ENCODE measurements at regions not wholly inside any gene's neighbourhood (a gene's known extent, or its start where the extent isn't known, plus 50 kb on each side); places are given as distances from the start of the nearest gene placed in this dataset.
"Not testable (repeated sequence)": the region's sequence is repeated elsewhere in the genome, so short reads cannot be mapped to it uniquely, and the experiment has no call there.

GRCh38 chr15:99784800-99785199 lies 51.6 kb upstream of the LYSMD4 start:
- TF ChIP-seq POLR2A (IDR thresholded peaks at IDR 0.05): not testable (repeated sequence)
- TF ChIP-seq, protein P1, sequence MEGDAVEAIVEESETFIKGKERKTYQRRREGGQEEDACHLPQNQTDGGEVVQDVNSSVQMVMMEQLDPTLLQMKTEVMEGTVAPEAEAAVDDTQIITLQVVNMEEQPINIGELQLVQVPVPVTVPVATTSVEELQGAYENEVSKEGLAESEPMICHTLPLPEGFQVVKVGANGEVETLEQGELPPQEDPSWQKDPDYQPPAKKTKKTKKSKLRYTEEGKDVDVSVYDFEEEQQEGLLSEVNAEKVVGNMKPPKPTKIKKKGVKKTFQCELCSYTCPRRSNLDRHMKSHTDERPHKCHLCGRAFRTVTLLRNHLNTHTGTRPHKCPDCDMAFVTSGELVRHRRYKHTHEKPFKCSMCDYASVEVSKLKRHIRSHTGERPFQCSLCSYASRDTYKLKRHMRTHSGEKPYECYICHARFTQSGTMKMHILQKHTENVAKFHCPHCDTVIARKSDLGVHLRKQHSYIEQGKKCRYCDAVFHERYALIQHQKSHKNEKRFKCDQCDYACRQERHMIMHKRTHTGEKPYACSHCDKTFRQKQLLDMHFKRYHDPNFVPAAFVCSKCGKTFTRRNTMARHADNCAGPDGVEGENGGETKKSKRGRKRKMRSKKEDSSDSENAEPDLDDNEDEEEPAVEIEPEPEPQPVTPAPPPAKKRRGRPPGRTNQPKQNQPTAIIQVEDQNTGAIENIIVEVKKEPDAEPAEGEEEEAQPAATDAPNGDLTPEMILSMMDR (IDR thresholded peaks at IDR 0.05): not testable (repeated sequence)
